ENCODE measurements at regions not wholly inside any gene's neighbourhood (a gene's known extent, or its start where the extent isn't known, plus 50 kb on each side); places are given as distances from the start of the nearest gene placed in this dataset.

DNA sequence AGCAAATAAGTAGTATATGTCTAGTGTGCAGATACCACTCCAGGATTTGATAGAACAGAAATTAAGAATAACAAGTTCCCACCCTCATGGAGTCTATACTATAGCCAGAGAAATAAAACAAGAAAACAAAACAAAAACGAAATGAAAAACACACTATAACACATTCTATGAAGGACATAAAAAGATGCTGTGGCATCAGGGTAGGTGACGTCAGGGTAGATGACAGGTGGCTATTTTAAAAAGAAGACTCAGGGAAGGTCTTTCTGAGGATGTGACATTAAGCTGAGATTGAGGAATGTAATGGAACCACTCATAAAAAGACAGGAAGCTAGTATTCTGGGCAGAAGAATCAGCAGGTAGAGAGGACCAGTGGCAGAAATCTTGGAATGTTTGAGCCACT, 469.6 kb downstream of the RAP2B start:
- Histone ChIP-seq H3K9ac (ENCODE audit: low read depth, low read length, poor library complexity, severe bottlenecking) (no peak overlapping the region), H4K20me1 (ENCODE audit: insufficient read depth, low read length, poor library complexity, severe bottlenecking) (no peaks in the 10 kb centered on the region), H3K79me2 (ENCODE audit: insufficient read depth, low read length) (no peaks in the 10 kb centered on the region), H3K4me1 (ENCODE audit: insufficient read depth, low read length, poor library complexity, severe bottlenecking) (peaks cover 53% of the 10 kb centered on the region), H3K4me2 (ENCODE audit: low read depth, low read length, poor library complexity, severe bottlenecking) (no peak overlapping the region), H3K9me2 (replicated peaks; ENCODE audit: low read depth, low read length) (no peaks in the 10 kb centered on the region), H2AFZ (ENCODE audit: low read length) (no peak overlapping the region), H3K36me3 (ENCODE audit: insufficient read depth, low read length) (no peaks in the 10 kb centered on the region), H3K4me3 (ENCODE audit: low read length, poor library complexity, severe bottlenecking) (no peak overlapping the region), H3K27me3 (ENCODE audit: insufficient read depth, low read length, poor library complexity, severe bottlenecking) (no peaks in the 10 kb centered on the region), H3K9me3 (ENCODE audit: insufficient read depth, low read depth, low read length) (no peaks in the 10 kb centered on the region), H3F3A (ENCODE audit: low read depth) (no peaks in the 10 kb centered on the region)
- TF ChIP-seq, protein P1, sequence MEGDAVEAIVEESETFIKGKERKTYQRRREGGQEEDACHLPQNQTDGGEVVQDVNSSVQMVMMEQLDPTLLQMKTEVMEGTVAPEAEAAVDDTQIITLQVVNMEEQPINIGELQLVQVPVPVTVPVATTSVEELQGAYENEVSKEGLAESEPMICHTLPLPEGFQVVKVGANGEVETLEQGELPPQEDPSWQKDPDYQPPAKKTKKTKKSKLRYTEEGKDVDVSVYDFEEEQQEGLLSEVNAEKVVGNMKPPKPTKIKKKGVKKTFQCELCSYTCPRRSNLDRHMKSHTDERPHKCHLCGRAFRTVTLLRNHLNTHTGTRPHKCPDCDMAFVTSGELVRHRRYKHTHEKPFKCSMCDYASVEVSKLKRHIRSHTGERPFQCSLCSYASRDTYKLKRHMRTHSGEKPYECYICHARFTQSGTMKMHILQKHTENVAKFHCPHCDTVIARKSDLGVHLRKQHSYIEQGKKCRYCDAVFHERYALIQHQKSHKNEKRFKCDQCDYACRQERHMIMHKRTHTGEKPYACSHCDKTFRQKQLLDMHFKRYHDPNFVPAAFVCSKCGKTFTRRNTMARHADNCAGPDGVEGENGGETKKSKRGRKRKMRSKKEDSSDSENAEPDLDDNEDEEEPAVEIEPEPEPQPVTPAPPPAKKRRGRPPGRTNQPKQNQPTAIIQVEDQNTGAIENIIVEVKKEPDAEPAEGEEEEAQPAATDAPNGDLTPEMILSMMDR (conservative IDR thresholded peaks at IDR 0.05; ENCODE audit: low read length) = no peak
- no peak for TF ChIP-seq EZH2phosphoT487 (IDR thresholded peaks at IDR 0.05; ENCODE audit: borderline replicate concordance)

DNA sequence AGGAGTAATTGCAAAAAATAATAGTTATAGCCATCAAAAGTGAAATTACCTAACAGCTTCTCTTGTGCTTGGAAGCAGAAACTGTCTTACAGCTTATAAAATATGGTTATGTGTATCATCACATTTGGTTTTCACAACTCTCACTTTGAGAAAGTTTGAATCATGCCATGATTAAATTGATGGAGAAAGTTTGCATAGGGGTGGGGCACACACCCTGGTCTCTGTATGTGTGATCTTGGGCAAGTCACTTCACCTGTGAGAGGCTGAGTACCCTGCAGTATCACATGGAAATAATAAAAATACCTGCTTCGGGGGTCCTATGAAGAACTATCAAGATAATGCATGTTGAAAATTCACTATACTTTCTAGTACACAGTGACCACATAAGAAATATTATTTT, 471.4 kb downstream of the RAP2B start:
- Histone ChIP-seq H3K9ac (ENCODE audit: low read depth, low read length, poor library complexity, severe bottlenecking) (no peak overlapping the region), H4K20me1 (ENCODE audit: insufficient read depth, low read length, poor library complexity, severe bottlenecking) (no peaks in the 10 kb centered on the region), H3K4me3 (ENCODE audit: low read length, poor library complexity, severe bottlenecking) (no peak overlapping the region), H3K9me2 (replicated peaks; ENCODE audit: low read depth, low read length) (no peaks in the 10 kb centered on the region), H3K4me1 (ENCODE audit: insufficient read depth, low read length, poor library complexity, severe bottlenecking) (peaks cover 37% of the 10 kb centered on the region), H3K9me3 (ENCODE audit: insufficient read depth, low read depth, low read length) (no peaks in the 10 kb centered on the region), H3K27me3 (ENCODE audit: insufficient read depth, low read length, poor library complexity, severe bottlenecking) (no peaks in the 10 kb centered on the region), H3K79me2 (ENCODE audit: insufficient read depth, low read length) (no peaks in the 10 kb centered on the region), H3K36me3 (ENCODE audit: insufficient read depth, low read length) (no peaks in the 10 kb centered on the region), H3F3A (ENCODE audit: low read depth) (no peaks in the 10 kb centered on the region), H2AFZ (ENCODE audit: low read length) (no peak overlapping the region), H3K4me2 (ENCODE audit: low read depth, low read length, poor library complexity, severe bottlenecking) (no peak overlapping the region)
- TF ChIP-seq EZH2phosphoT487 (IDR thresholded peaks at IDR 0.05; ENCODE audit: borderline replicate concordance) = no peak
- TF ChIP-seq, protein P1 (conservative IDR thresholded peaks at IDR 0.05; ENCODE audit: low read length) = no peak

DNA sequence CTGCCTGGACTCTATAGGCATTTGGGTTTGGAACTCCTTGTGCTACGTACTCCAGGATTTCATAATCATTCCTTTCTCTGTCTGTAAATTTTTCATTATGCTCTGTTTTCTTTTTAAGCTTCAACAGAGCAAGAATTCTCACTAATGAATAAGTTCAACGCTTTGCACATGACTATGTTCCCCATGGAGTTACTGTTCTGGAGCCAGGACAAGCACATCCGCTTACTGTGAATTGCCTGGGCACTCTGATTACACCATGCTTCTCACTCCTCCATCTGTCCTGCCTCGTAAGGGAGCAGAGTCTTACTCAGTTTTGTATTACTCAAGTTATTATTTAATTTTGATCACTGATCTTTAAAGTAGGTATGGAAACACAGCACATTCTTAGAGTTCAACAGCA, 472.7 kb downstream of the RAP2B start:
- H3K4me3 ChIP-seq (ENCODE audit: low read length, poor library complexity, severe bottlenecking) = no peak overlapping the region
- H3K4me2 ChIP-seq (ENCODE audit: low read depth, low read length, poor library complexity, severe bottlenecking) = no peak overlapping the region
- no peaks in the 10 kb centered on the region for H3K79me2 ChIP-seq (ENCODE audit: insufficient read depth, low read length)
- TF ChIP-seq, protein P1 (conservative IDR thresholded peaks at IDR 0.05; ENCODE audit: low read length) = no peak
- TF ChIP-seq EZH2phosphoT487 (IDR thresholded peaks at IDR 0.05; ENCODE audit: borderline replicate concordance) = no peak
- no peaks in the 10 kb centered on the region for H4K20me1 ChIP-seq (ENCODE audit: insufficient read depth, low read length, poor library complexity, severe bottlenecking)
- H3K9ac ChIP-seq (ENCODE audit: low read depth, low read length, poor library complexity, severe bottlenecking) = no peak overlapping the region
- no peaks in the 10 kb centered on the region for H3F3A ChIP-seq (ENCODE audit: low read depth)
- H3K9me3 ChIP-seq (ENCODE audit: insufficient read depth, low read depth, low read length) = no peaks in the 10 kb centered on the region
- H2AFZ ChIP-seq (ENCODE audit: low read length) = no peak overlapping the region
- no peaks in the 10 kb centered on the region for H3K27me3 ChIP-seq (ENCODE audit: insufficient read depth, low read length, poor library complexity, severe bottlenecking)
- H3K4me1 ChIP-seq (ENCODE audit: insufficient read depth, low read length, poor library complexity, severe bottlenecking) = peaks cover 25% of the 10 kb centered on the region
- H3K9me2 ChIP-seq (replicated peaks; ENCODE audit: low read depth, low read length) = no peaks in the 10 kb centered on the region
- H3K36me3 ChIP-seq (ENCODE audit: insufficient read depth, low read length) = no peaks in the 10 kb centered on the region
